Upper lobe of left lung (tissue), 4 donors: ENCODE measurements at regions not wholly inside any gene's neighbourhood (a gene's known extent, or its start where the extent isn't known, plus 50 kb on each side); places are given as distances from the start of the nearest gene placed in this dataset.

Experiments
- EP300 ChIP-seq, 4 donors: sonication (generic); formaldehyde crosslinking; IDR thresholded peaks; one replicate each; pipeline ENCODE4 v1.5.1; 2017; ENCODE audit warnings: antibody characterized with exemption in 4 of 4, control low read depth in 2 of 4
- POLR2A ChIP-seq, 4 donors: fragments of 450-650 bp; IDR thresholded peaks; one replicate each; pipeline ENCODE4 v1.5.1; 2016 to 2017; ENCODE audit warnings: antibody characterized with exemption in 4 of 4, mild to moderate bottlenecking in 2 of 4
- POLR2AphosphoS5 ChIP-seq, 2 donors: sonication (generic); formaldehyde crosslinking; IDR thresholded peaks; one replicate each; pipeline ENCODE4 v1.5.1; 2017; ENCODE audit warnings: antibody characterized with exemption in 2 of 2
- TF ChIP-seq, protein P1 (sequence below), 6 experiments: fragments of 450-650 bp in 4 of 6; fragments of 200-600 bp in 2 of 6; sonication (generic) in 2 of 6; IDR thresholded peaks; one replicate each; pipeline ENCODE4 v1.5.1; 2016 to 2019; ENCODE audit warnings: antibody characterized with exemption in 6 of 6

DNA sequence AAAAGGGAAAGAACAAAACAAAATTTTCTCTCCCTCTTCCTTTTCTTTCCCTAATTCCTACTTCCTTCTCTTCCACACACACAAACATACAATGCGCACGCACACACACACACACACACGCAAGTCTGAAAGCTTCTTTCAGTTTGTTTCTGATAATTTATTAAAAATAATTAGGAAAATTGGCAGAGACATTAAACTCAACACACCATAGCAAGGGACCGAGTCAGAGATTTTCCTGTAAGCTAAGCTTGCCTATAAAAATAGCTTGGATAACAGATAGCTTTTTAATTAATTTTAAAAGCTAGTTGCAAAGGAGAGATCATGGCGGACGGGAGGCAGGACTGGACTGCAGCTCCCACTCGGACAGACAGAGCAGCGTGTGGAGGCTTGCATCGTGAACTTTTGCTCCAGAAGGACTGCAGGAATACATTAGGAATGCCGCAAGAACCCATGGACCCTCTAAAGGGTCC lies 92.6 kb upstream of the MAPK10 start:
- TF ChIP-seq POLR2A (IDR thresholded peaks at IDR 0.05): no peak
- no peak for TF ChIP-seq EP300 (IDR thresholded peaks at IDR 0.05)
- TF ChIP-seq POLR2AphosphoS5 (IDR thresholded peaks at IDR 0.05): no peak
- TF ChIP-seq, protein P1, sequence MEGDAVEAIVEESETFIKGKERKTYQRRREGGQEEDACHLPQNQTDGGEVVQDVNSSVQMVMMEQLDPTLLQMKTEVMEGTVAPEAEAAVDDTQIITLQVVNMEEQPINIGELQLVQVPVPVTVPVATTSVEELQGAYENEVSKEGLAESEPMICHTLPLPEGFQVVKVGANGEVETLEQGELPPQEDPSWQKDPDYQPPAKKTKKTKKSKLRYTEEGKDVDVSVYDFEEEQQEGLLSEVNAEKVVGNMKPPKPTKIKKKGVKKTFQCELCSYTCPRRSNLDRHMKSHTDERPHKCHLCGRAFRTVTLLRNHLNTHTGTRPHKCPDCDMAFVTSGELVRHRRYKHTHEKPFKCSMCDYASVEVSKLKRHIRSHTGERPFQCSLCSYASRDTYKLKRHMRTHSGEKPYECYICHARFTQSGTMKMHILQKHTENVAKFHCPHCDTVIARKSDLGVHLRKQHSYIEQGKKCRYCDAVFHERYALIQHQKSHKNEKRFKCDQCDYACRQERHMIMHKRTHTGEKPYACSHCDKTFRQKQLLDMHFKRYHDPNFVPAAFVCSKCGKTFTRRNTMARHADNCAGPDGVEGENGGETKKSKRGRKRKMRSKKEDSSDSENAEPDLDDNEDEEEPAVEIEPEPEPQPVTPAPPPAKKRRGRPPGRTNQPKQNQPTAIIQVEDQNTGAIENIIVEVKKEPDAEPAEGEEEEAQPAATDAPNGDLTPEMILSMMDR (IDR thresholded peaks at IDR 0.05): no peak
